ENCODE measurements at regions not wholly inside any gene's neighbourhood (a gene's known extent, or its start where the extent isn't known, plus 50 kb on each side); places are given as distances from the start of the nearest gene placed in this dataset.

DNA sequence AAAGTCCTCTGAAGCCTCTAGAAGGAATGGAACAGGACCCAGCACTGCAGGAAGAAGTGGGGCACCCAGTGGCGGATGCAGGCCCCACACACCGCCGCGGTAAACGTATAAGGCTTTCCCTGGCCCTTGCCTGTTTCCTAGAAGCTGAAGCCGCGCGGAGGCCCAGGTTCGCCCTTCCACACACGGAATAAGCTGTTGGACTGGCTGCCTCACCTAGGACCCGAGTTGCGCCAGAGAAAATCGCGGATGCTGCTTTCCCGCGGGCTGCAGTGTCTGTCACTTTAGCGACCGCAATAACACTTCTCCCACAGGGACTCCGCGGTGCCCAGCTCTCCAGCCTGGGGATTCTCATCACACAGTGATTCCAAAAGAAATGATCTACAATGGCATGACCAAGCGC, 1736.9 kb downstream of the TP53TG3F start:
- TF ChIP-seq CTCF (IDR thresholded peaks at IDR 0.05) (no peak), POLR2A (IDR thresholded peaks at IDR 0.05) (no peak), EP300 (IDR thresholded peaks at IDR 0.05) (no peak)
